GM10248 (cell line): ENCODE measurements at regions not wholly inside any gene's neighbourhood (a gene's known extent, or its start where the extent isn't known, plus 50 kb on each side); places are given as distances from the start of the nearest gene placed in this dataset.
"Not testable (repeated sequence)": the region's sequence is repeated elsewhere in the genome, so short reads cannot be mapped to it uniquely, and the experiment has no call there.

ENCODE experiments used
- CTCF ChIA-PET: fragments of 300-600 bp; sonication (Branson Sonifier 250); formaldehyde crosslinking; extraction: SDS; loops from one replicate; lab custom pipeline; 2021; ENCODE audit warnings: antibody characterized with exemption; lab: Yijun Ruan, JAX
- POLR2A ChIA-PET: fragments of 350-650 bp; sonication (Branson Sonifier 250); formaldehyde crosslinking; extraction: SDS; loops from one replicate; lab custom pipeline; 2020; ENCODE audit warnings: antibody characterized with exemption; lab: Yijun Ruan, JAX
- DNase-seq: peaks from one replicate; pipeline ENCODE4 v3.0.0; 2012; ENCODE audit errors: extremely low spot score
- TF ChIP-seq, protein P1 (sequence below): IDR thresholded peaks from 2 replicates; pipeline ENCODE4 v1.5.1; 2012; ENCODE audit warnings: mild to moderate bottlenecking, low read depth; ENCODE audit errors: extremely low read depth, missing control alignments, control extremely low read depth

- ChIA-PET CTCF (interaction anchor here (0.7 kb wide), 1 partner anchor 96 kb away, joined by 3 read pairs; no protein-coding TSS in a partner anchor), POLR2A (no interaction called here)
- TF ChIP-seq, protein P1, sequence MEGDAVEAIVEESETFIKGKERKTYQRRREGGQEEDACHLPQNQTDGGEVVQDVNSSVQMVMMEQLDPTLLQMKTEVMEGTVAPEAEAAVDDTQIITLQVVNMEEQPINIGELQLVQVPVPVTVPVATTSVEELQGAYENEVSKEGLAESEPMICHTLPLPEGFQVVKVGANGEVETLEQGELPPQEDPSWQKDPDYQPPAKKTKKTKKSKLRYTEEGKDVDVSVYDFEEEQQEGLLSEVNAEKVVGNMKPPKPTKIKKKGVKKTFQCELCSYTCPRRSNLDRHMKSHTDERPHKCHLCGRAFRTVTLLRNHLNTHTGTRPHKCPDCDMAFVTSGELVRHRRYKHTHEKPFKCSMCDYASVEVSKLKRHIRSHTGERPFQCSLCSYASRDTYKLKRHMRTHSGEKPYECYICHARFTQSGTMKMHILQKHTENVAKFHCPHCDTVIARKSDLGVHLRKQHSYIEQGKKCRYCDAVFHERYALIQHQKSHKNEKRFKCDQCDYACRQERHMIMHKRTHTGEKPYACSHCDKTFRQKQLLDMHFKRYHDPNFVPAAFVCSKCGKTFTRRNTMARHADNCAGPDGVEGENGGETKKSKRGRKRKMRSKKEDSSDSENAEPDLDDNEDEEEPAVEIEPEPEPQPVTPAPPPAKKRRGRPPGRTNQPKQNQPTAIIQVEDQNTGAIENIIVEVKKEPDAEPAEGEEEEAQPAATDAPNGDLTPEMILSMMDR = no peak
- DNase-seq = no peak
Observed at GRCh38 chr5:138696501-138696900, 56.7 kb upstream of the CTNNA1 start.

DNA sequence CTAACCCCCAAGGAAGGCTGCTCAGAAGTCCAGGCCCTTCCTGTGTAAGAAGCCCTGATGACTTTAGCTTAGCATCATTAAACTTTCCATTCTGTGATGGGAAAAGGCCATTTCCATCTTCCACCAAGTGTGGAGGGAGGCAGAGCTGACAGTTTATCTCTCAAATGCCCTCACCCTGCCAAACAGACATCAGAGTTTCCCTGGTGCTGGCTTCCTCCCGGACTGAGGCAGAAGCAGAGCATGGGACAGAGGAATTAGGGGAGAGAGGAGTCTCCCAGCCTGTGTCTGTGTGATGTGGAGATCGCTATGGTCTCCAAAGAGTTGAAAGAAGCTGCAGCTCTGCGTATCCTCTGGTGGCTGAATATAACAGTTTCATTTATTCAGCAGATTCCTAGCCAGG lies 57.4 kb upstream of the CTNNA1 start:
- DNase-seq = no peak
- ChIA-PET POLR2A (no interaction called here), CTCF (no interaction called here)
- TF ChIP-seq, protein P1 = no peak

DNA sequence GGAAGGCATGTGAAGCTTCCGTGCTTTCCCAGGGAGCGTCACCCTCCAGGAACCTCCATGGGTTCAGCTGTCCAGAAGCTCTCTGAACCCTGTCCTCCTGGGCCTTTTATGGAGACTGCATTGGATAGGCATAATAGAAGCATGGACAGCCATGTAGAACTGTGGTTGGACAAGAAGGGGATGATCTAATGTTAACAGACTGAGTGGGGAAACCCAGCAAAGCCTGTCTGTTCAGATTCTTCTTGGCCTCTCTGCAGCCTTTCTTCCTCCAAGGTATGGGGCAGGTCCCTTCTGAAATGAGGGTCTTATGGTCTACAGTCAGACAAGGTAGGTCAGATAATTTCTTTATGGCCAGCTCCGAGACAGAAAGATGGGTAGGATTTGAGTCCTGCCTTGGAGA lies 59.1 kb upstream of the CTNNA1 start:
- ChIA-PET CTCF (interaction anchor here (0.6 kb wide), 1 partner anchor 19 kb away, joined by 3 read pairs; no protein-coding TSS in a partner anchor), POLR2A (no interaction called here)
- TF ChIP-seq, protein P1 = no peak
- DNase-seq = no peak

DNA sequence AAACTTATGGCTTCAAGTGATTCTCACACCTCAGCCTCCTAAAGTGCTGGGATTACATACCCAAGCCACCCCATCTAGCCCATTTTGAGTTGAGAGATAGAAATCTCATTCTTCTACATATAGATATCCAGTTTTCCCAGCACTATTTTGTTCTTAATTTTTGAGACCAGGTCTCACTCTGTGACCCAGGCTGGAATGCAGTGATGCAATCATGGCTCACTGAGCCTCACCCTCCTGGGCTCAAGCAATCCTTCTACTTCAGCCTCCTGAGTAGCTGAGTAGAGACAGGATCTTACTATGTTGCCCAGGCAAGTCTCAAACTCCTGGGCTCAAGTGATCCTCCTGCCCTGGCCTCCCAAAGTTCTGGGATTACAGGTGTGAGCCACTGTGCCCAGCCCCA lies 60.9 kb upstream of the CTNNA1 start:
- ChIA-PET POLR2A (no interaction called here), CTCF (no interaction called here)
- DNase-seq = no peak
- TF ChIP-seq, protein P1 = no peak

GRCh38 chr5:138686668-138687067 lies 66.6 kb upstream of the CTNNA1 start:
- POLR2A ChIA-PET = no interaction called here
- DNase-seq = no peak
- TF ChIP-seq, protein P1 = no peak
- CTCF ChIA-PET = no interaction called here

GRCh38 chr5:138685193-138685745 lies 68.0 kb upstream of the CTNNA1 start:
- TF ChIP-seq, protein P1 = no peak
- DNase-seq = no peak
- POLR2A ChIA-PET = no interaction called here
- CTCF ChIA-PET = interaction anchor here (0.9 to 1.2 kb wide), 2 partner anchors 28 to 39 kb away, joined by 3 read pairs; no protein-coding TSS in a partner anchor

- DNase-seq, CTCF ChIA-PET, POLR2A ChIA-PET: not testable (repeated sequence)
Observed at GRCh38 chr5:138682462-138682861, 70.8 kb upstream of the CTNNA1 start.

- POLR2A ChIA-PET, DNase-seq, CTCF ChIA-PET: not testable (repeated sequence)
Observed at GRCh38 chr5:138678826-138679225, 74.4 kb upstream of the CTNNA1 start.
